ENCODE measurements at regions not wholly inside any gene's neighbourhood (a gene's known extent, or its start where the extent isn't known, plus 50 kb on each side); places are given as distances from the start of the nearest gene placed in this dataset.

DNA sequence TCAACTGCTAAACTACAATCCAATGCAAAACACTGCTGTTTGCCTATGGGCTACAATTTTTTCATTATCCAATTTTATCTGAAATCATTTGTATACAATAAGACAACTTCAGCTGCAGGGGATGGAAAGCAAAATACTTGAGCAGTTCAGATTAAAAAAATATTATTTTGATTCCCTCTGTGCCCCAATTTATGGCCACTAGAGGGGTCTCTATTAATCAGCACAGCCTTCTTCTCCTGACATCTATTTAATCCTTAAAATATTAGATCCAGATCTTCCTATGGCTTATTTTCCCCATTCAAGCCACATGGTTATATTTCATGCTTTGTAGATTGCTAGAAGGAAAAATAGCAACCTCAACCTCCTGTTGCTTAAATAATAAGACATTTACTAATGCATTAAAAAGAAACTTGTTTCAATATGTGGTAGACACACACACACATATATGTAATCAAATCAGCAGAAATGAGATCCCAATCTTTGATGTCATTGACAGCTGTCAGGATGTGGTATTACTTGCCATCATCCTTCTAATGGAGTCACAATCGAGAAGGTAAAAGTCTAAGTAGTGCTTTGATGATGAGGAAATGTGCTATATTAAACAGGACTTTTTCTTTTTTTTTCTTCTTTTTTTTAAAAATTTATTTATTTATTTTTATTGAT, 104.2 kb downstream of the P2RY1 start:
- H3K4me2 ChIP-seq (ENCODE audit: low read length): no peak overlapping the region
- H3K27ac ChIP-seq (ENCODE audit: low read depth, low read length): no peak overlapping the region
- ATAC-seq (no peak), DNase-seq (ENCODE audit: low read depth, low spot score) (no peak)
- H3K9ac ChIP-seq (ENCODE audit: low read length): no peak overlapping the region
- no peaks in the 10 kb centered on the region for H4K20me1 ChIP-seq (ENCODE audit: insufficient read depth)
- no peaks in the 10 kb centered on the region for H3K27me3 ChIP-seq (ENCODE audit: insufficient read depth, low read length)
- H3K36me3 ChIP-seq (ENCODE audit: control insufficient read depth in 1 of 2, insufficient read depth in 2 of 2, low read length in 2 of 2): no peaks in the 10 kb centered on the region
- no peak overlapping the region for H2AFZ ChIP-seq (ENCODE audit: low read depth, low read length, poor library complexity, severe bottlenecking)
- H3K4me3 ChIP-seq (replicated peaks in 1 of 2; ENCODE audit: low read depth in 1 of 2, low read length in 2 of 2): no peak overlapping the region
- H3K4me1 ChIP-seq (ENCODE audit: control insufficient read depth in 1 of 2, insufficient read depth in 2 of 2, low read length in 2 of 2): peaks cover 8 to 20% of the 10 kb centered on the region in 2 experiments; a peak in 3 of 4 replicates
- no peaks in the 10 kb centered on the region for H3K79me2 ChIP-seq (ENCODE audit: insufficient read depth, low read length)
- intact Hi-C loops (cut with micrococcal nuclease): no loop called here
- no peaks in the 10 kb centered on the region for H3K9me2 ChIP-seq (ENCODE audit: insufficient read depth)
- RAD21 ChIA-PET (ENCODE audit: low non-redundant PET in 1 of 2, low total read pairs in 2 of 2, uncharacterized antibody in 2 of 2, unreplicated experiment in 2 of 2): no interaction called here
- TF ChIP-seq CBX3 (IDR thresholded peaks at IDR 0.05; ENCODE audit: low read depth) (no peak), TCF7L2 (IDR thresholded peaks at IDR 0.05; ENCODE audit: borderline replicate concordance, extremely low read depth, insufficient read depth, insufficient read length) (no peak), RAD21 (IDR thresholded peaks at IDR 0.05; ENCODE audit: low read depth) (no peak)
- TF ChIP-seq, protein P1, sequence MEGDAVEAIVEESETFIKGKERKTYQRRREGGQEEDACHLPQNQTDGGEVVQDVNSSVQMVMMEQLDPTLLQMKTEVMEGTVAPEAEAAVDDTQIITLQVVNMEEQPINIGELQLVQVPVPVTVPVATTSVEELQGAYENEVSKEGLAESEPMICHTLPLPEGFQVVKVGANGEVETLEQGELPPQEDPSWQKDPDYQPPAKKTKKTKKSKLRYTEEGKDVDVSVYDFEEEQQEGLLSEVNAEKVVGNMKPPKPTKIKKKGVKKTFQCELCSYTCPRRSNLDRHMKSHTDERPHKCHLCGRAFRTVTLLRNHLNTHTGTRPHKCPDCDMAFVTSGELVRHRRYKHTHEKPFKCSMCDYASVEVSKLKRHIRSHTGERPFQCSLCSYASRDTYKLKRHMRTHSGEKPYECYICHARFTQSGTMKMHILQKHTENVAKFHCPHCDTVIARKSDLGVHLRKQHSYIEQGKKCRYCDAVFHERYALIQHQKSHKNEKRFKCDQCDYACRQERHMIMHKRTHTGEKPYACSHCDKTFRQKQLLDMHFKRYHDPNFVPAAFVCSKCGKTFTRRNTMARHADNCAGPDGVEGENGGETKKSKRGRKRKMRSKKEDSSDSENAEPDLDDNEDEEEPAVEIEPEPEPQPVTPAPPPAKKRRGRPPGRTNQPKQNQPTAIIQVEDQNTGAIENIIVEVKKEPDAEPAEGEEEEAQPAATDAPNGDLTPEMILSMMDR (IDR thresholded peaks at IDR 0.05 in 2 of 3, conservative IDR thresholded peaks at IDR 0.05 in 1 of 3; ENCODE audit: borderline replicate concordance in 1 of 3, insufficient read depth in 1 of 3, low read depth in 2 of 3, low read length in 2 of 3): peak; percentile 5 to 34 (median 17); a peak in 3 of 6 replicates
- TF ChIP-seq, protein P2, sequence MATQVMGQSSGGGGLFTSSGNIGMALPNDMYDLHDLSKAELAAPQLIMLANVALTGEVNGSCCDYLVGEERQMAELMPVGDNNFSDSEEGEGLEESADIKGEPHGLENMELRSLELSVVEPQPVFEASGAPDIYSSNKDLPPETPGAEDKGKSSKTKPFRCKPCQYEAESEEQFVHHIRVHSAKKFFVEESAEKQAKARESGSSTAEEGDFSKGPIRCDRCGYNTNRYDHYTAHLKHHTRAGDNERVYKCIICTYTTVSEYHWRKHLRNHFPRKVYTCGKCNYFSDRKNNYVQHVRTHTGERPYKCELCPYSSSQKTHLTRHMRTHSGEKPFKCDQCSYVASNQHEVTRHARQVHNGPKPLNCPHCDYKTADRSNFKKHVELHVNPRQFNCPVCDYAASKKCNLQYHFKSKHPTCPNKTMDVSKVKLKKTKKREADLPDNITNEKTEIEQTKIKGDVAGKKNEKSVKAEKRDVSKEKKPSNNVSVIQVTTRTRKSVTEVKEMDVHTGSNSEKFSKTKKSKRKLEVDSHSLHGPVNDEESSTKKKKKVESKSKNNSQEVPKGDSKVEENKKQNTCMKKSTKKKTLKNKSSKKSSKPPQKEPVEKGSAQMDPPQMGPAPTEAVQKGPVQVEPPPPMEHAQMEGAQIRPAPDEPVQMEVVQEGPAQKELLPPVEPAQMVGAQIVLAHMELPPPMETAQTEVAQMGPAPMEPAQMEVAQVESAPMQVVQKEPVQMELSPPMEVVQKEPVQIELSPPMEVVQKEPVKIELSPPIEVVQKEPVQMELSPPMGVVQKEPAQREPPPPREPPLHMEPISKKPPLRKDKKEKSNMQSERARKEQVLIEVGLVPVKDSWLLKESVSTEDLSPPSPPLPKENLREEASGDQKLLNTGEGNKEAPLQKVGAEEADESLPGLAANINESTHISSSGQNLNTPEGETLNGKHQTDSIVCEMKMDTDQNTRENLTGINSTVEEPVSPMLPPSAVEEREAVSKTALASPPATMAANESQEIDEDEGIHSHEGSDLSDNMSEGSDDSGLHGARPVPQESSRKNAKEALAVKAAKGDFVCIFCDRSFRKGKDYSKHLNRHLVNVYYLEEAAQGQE (IDR thresholded peaks at IDR 0.05; ENCODE audit: low read depth): no peak
- CTCF ChIA-PET: no interaction called here
- POLR2A ChIA-PET: no interaction called here
- no TSS peak for BruUV-seq (replicated peaks)
- H3K9me3 ChIP-seq (ENCODE audit: control insufficient read depth in 1 of 2, insufficient read depth in 1 of 2, low read depth in 1 of 2, low read length in 2 of 2): no peaks in the 10 kb centered on the region
